GM23248 (cell line): ENCODE measurements at regions not wholly inside any gene's neighbourhood (a gene's known extent, or its start where the extent isn't known, plus 50 kb on each side); places are given as distances from the start of the nearest gene placed in this dataset.

Experiments used
- DNase-seq: peaks from one replicate; pipeline ENCODE4 v3.0.0-alpha.2; 2015
- H2AFZ ChIP-seq: fragments of 200-600 bp; sonication (generic); 2 replicates; pipeline ENCODE4 v1.6.1; 2016; ENCODE audit warnings: antibody characterized with exemption
- H3F3A ChIP-seq: fragments of 200-600 bp; sonication (generic); 2 replicates; pipeline ENCODE4 v1.6.1; 2016; ENCODE audit warnings: mild to moderate bottlenecking, antibody characterized with exemption, mixed run types; ENCODE audit not compliant: insufficient read depth
- H3K27ac ChIP-seq: fragments of 200-600 bp; sonication (generic); 2 replicates; pipeline ENCODE4 v1.5.1; 2016; ENCODE audit warnings: mild to moderate bottlenecking
- H3K27me3 ChIP-seq: fragments of 200-600 bp; sonication (generic); replicated peaks from 2 replicates; pipeline ENCODE4 v1.6.1; 2016; ENCODE audit warnings: mild to moderate bottlenecking; ENCODE audit not compliant: insufficient read depth
- H3K36me3 ChIP-seq: fragments of 200-600 bp; sonication (generic); 2 replicates; pipeline ENCODE4 v1.6.1; 2016; ENCODE audit warnings: low read depth, mild to moderate bottlenecking
- H3K4me1 ChIP-seq: fragments of 200-600 bp; sonication (generic); 2 replicates; pipeline ENCODE4 v1.6.1; 2016; ENCODE audit warnings: mild to moderate bottlenecking; ENCODE audit not compliant: insufficient read depth
- H3K4me2 ChIP-seq: fragments of 200-600 bp; sonication (generic); one replicate; pipeline ENCODE4 v1.6.1; 2016; ENCODE audit warnings: mild to moderate bottlenecking; ENCODE audit not compliant: unreplicated experiment
- H3K4me3 ChIP-seq: fragments of 200-600 bp; sonication (generic); 2 replicates; pipeline ENCODE4 v1.5.1; 2016; ENCODE audit warnings: mild to moderate bottlenecking
- H3K79me2 ChIP-seq: fragments of 200-600 bp; sonication (generic); 2 replicates; pipeline ENCODE4 v1.6.1; 2016; ENCODE audit warnings: mild to moderate bottlenecking; ENCODE audit not compliant: insufficient read depth
- H3K9ac ChIP-seq: fragments of 200-600 bp; sonication (generic); 2 replicates; pipeline ENCODE4 v1.6.1; 2016; ENCODE audit warnings: mild to moderate bottlenecking
- H3K9me2 ChIP-seq: fragments of 200-600 bp; sonication (generic); 2 replicates; pipeline ENCODE4 v1.6.1; 2016; ENCODE audit warnings: mixed run types, mild to moderate bottlenecking, moderate library complexity; ENCODE audit not compliant: insufficient read depth
- H3K9me3 ChIP-seq: fragments of 200-600 bp; sonication (generic); one replicate; pipeline ENCODE4 v1.6.1; 2017; ENCODE audit warnings: low read depth
- H4K20me1 ChIP-seq: fragments of 200-600 bp; sonication (generic); 2 replicates; pipeline ENCODE4 v1.6.0; 2016; ENCODE audit not compliant: insufficient read depth
- EZH2 ChIP-seq: fragments of 200-600 bp; sonication (generic); IDR thresholded peaks from 2 replicates; pipeline ENCODE4 v1.6.1; 2018; ENCODE audit warnings: antibody characterized with exemption, mild to moderate bottlenecking; ENCODE audit not compliant: insufficient read depth, poor library complexity, severe bottlenecking
- EZH2phosphoT487 ChIP-seq: fragments of 200-600 bp; sonication (generic); IDR thresholded peaks from 2 replicates; pipeline ENCODE4 v1.6.1; 2018; ENCODE audit warnings: antibody characterized with exemption, moderate library complexity, mild to moderate bottlenecking, low read depth; ENCODE audit not compliant: insufficient read depth
- WGBS, 2 experiments: methylation state at CpG; one replicate each; pipeline ENCODE4 v1.1.6; 2015 to 2017; ENCODE audit warnings: low lambda C conversion rate in 2 of 2, low coverage in 1 of 2; ENCODE audit errors: missing lambda C conversion rate in 2 of 2; 5-methylcytosine and 5-hydroxymethylcytosine counted together
- in situ Hi-C: fragments of 300-500 bp; cut with MboI; formaldehyde crosslinking; loops from 2 replicates; pipeline ENCODE4 v1.15.0; 2020

DNA sequence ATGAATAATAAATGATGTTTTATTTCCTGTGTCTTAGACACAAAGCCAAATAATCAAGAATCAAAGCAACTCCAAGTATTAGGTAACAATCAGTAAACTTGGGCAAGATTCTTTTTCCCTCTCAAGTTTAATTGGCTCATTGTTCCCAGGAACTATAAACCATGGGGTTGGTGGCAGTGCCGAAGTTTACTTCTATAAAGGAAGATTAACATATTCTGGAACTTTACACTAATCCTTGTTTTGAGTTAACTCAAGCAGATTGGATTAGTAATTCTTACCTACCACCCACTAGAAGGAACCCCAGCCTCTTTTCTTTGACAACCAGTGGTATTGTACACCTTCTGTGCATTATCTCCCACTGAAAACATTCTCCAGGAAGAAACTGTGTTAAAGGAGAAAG, 197.1 kb downstream of the EXOC5 start:
- DNase-seq = no peak
- Histone ChIP-seq H3K27ac (no peak overlapping the region), H3K4me1 (no peaks in the 10 kb centered on the region), H3K79me2 (no peaks in the 10 kb centered on the region), H3K27me3 (peaks cover 9% of the 10 kb centered on the region; the same call in 1 of the 2 replicates), H3K9me2 (no peaks in the 10 kb centered on the region), H2AFZ (no peak overlapping the region), H3K4me3 (no peak overlapping the region), H3K4me2 (no peak overlapping the region), H3K9me3 (no peaks in the 10 kb centered on the region), H4K20me1 (no peaks in the 10 kb centered on the region), H3K36me3 (no peaks in the 10 kb centered on the region), H3F3A (no peaks in the 10 kb centered on the region), H3K9ac (no peak overlapping the region)
- no peak for TF ChIP-seq EZH2phosphoT487
- TF ChIP-seq EZH2 = no peak
- in situ Hi-C loops = no loop called here
- WGBS, 2 experiments = 0 to 3% methylated on average over 1 of the region's 1 CpG

GRCh38 chr14:57069702-57070101, 199.0 kb downstream of the EXOC5 start:
- Histone ChIP-seq H3K9ac (no peak overlapping the region), H3K27ac (no peak overlapping the region), H2AFZ (no peak overlapping the region), H3K27me3 (peaks cover 23% of the 10 kb centered on the region; the same call in 1 of the 2 replicates), H4K20me1 (no peaks in the 10 kb centered on the region), H3K36me3 (no peaks in the 10 kb centered on the region), H3K4me1 (no peaks in the 10 kb centered on the region), H3K9me3 (no peaks in the 10 kb centered on the region), H3K79me2 (no peaks in the 10 kb centered on the region), H3K9me2 (no peaks in the 10 kb centered on the region), H3K4me3 (no peak overlapping the region), H3K4me2 (no peak overlapping the region), H3F3A (no peaks in the 10 kb centered on the region)
- TF ChIP-seq EZH2phosphoT487 = no peak
- WGBS, 2 experiments = 26 to 28% methylated on average over 5 of the region's 5 CpGs
- DNase-seq = no peak
- in situ Hi-C loops = no loop called here

- Histone ChIP-seq H3K9me3 (no peaks in the 10 kb centered on the region), H3K4me2 (no peak overlapping the region), H3K36me3 (no peaks in the 10 kb centered on the region), H3K4me3 (no peak overlapping the region), H3K27ac (no peak overlapping the region), H3K79me2 (no peaks in the 10 kb centered on the region), H3F3A (no peaks in the 10 kb centered on the region), H2AFZ (no peak overlapping the region), H3K27me3 (peaks cover 23% of the 10 kb centered on the region; the same call in 1 of the 2 replicates), H3K4me1 (no peaks in the 10 kb centered on the region), H4K20me1 (no peaks in the 10 kb centered on the region), H3K9me2 (no peaks in the 10 kb centered on the region), H3K9ac (no peak overlapping the region)
- TF ChIP-seq EZH2 (no peak), EZH2phosphoT487 (no peak)
- WGBS, 2 experiments = 11 to 13% methylated on average over 8 of the region's 8 CpGs
- DNase-seq = no peak
- in situ Hi-C loops = no loop called here
Observed at GRCh38 chr14:57068511-57068910, 200.2 kb downstream of the EXOC5 start.

- no peaks in the 10 kb centered on the region for H3K4me1 ChIP-seq
- H3K36me3 ChIP-seq = no peaks in the 10 kb centered on the region
- H3K9ac ChIP-seq = no peak overlapping the region
- no peak overlapping the region for H3K27ac ChIP-seq
- peaks cover 15% of the 10 kb centered on the region; the same call in 1 of the 2 replicates for H3K27me3 ChIP-seq
- H4K20me1 ChIP-seq = no peaks in the 10 kb centered on the region
- TF ChIP-seq EZH2phosphoT487 (no peak), EZH2 (no peak)
- peak overlapping the region; percentile 32; the same call in 1 of the 2 replicates for H2AFZ ChIP-seq
- 0 to 5% methylated on average over 12 of the region's 12 CpGs for WGBS, 2 experiments
- no peak overlapping the region for H3K4me2 ChIP-seq
- H3K9me3 ChIP-seq = no peaks in the 10 kb centered on the region
- H3K9me2 ChIP-seq = no peaks in the 10 kb centered on the region
- no peaks in the 10 kb centered on the region for H3F3A ChIP-seq
- in situ Hi-C loops = no loop called here
- H3K79me2 ChIP-seq = no peaks in the 10 kb centered on the region
- peak; percentile 36 for DNase-seq
- no peak overlapping the region for H3K4me3 ChIP-seq
Observed at GRCh38 chr14:57066887-57067513, 201.7 kb downstream of the EXOC5 start.

DNA sequence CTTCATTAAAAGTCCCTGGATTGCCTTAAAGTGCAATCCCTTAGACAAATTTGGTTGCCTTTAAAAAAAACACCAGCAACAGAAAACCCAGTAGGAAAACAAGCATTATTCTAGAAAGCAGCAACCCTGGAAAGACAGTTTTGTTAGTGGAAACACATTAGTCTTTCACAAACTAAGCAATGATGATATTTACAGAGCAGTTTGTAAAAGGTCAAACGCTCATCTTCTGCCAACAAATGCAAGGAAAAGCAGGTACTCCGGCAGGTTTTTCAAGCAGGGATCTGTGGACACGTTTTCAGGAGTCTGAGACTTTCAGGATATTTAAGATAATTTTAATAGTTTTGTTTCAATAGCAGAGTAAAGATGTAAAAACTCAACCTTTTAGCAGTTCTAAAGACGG, 202.2 kb downstream of the EXOC5 start:
- no peaks in the 10 kb centered on the region for H3K36me3 ChIP-seq
- peak overlapping the region; percentile 32; the same call in 1 of the 2 replicates for H2AFZ ChIP-seq
- no peak for DNase-seq
- no peak overlapping the region for H3K27ac ChIP-seq
- no peaks in the 10 kb centered on the region for H4K20me1 ChIP-seq
- no peaks in the 10 kb centered on the region for H3K9me2 ChIP-seq
- H3K27me3 ChIP-seq = peaks cover 15% of the 10 kb centered on the region; the same call in 1 of the 2 replicates
- H3K79me2 ChIP-seq = no peaks in the 10 kb centered on the region
- in situ Hi-C loops = no loop called here
- no peak overlapping the region for H3K4me2 ChIP-seq
- 40 to 45% methylated on average over 4 of the region's 4 CpGs for WGBS, 2 experiments
- no peak overlapping the region for H3K9ac ChIP-seq
- H3F3A ChIP-seq = no peaks in the 10 kb centered on the region
- TF ChIP-seq EZH2 = no peak
- no peak for TF ChIP-seq EZH2phosphoT487
- no peaks in the 10 kb centered on the region for H3K4me1 ChIP-seq
- no peaks in the 10 kb centered on the region for H3K9me3 ChIP-seq
- no peak overlapping the region for H3K4me3 ChIP-seq
